Iris pigment epithelial cell (primary cell): ENCODE measurements at regions not wholly inside any gene's neighbourhood (a gene's known extent, or its start where the extent isn't known, plus 50 kb on each side); places are given as distances from the start of the nearest gene placed in this dataset.
A peak's percentile ranks its signal among the peaks of the same experiment; 100 is the strongest.

Experiments used
- DNase-seq: peaks from one replicate; pipeline ENCODE4 v3.0.0-alpha.2; 2011; ENCODE audit warnings: low read depth

DNA sequence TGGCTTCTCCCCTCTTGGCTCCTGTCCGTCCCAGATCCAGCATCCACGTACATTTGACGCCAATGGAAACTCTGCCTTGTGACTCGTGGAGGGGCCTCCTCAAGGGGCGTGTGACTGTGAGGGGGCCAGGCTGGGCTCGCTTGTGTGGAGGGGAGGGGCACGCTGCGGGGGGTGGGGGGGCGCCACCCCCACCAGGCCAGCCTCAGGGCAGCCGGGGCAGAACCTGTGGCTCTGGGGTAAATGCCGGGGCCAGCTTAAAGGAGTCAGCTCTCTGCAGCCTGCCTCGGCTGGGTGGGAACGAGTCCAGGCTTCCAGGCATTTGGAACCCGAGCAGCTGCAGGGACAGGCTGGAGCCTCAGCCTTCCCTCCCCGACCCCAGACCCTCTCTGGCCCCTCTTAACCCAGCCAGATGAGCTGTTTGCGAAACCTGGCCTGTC, 94.1 kb downstream of the SIK1 start:
- peak; percentile 17 for DNase-seq

GRCh38 chr21:43331962-43332828, 94.7 kb downstream of the SIK1 start:
- peak; percentile 97 for DNase-seq

- no peak for DNase-seq
Observed at GRCh38 chr21:43331111-43331961, 95.6 kb downstream of the SIK1 start.

DNA sequence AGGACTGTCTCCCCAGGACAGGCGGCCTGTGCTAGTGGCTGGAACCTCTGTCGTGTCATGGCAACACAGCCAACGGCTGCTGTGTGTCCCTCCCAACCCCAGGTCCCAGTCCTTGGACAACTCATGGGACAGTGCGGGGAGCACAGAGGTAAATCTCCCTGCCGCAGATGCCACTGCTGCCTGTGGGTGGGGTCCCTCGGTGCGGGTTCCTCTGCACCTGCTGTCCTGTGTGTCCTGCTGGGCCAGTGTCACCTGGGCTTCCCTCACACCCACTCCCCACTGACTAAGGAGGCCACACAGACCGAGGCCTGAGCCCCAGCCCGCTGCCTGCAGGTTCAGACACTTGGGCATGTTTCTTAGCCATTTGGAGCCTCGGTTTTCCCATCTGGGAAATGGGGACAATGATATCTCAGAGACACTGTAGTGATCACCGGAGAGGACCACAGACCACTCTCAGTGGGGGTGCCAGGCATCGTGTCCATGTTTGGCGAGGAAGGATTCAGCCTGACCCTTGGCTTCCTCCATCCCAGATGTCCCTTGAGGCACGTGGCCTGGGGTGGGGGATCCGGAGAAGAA, 96.5 kb downstream of the SIK1 start:
- DNase-seq: no peak

- no peak for DNase-seq
Observed at GRCh38 chr21:43329711-43330269, 97.1 kb downstream of the SIK1 start.

DNA sequence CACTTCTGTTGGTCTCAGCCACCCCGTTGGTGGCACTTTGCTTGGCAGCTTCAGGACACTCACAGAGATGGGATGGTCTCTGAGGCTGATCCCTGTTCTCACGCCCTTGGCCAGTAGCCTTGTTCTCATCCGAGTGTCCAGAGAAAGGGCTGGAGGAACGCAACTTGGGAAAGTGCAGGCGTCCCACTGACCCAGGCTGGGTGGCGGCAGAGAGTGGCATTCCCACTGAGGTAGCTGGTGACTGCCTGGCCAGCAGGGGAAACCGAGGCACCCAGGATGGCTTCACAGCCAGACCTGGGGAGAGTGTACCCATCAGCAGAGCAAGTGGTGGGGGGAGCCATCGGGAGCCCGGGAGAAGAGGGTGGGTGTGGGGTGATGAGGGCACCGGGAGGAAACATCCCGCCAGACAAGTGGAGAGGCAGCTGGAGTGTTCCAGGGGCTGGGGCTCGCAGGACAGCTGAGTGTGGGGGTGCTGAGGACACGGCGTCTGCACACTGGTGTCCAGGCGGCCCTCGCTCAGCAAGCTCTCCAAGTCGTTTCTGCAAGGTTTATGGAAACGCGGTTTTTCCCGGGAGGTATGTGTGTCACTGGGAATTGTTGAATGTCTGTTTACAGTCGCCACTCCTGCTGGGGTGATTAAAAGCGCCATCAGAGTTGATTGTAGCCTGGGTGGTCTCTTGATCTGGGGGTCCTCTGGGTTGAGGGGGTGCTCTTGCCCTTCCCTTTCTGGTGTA, 97.8 kb downstream of the SIK1 start:
- no peak for DNase-seq

DNA sequence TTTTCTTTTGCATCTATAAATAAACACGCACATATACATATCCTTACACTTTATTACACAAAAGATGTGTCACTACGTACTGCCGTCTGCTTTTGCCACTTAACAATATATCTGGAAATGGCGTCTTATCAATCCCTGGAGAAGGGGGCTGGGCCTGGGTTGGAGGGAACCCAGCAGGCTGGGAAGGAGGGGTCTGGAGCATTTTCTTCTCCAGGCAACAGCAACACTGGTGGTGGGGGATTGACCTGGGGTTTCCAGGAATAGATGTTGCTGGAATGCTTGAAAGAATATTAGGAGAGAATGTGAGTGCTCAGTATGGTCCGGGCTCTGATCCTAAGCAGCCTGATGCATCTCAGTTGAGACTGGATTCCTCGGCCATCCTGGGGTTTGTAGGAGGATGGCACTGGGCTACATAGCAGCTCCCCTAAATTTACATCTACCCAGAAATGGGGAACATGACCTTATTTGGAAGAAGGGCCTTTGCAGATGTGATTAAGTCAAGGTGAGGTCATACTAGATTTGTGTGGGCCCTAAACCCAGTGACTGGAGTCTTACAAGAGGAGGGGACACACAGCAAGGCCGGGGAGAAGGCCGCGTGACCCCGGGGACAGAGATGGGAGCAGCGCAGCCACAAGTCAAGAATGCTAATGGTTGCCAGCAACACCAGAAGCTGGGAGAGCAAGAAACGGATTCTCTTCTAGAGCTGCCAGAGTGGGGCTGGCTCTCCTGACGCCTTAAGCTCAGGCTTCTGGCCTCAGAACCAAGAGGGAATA, 98.6 kb downstream of the SIK1 start:
- DNase-seq: no peak

- no peak for DNase-seq
Observed at GRCh38 chr21:43325968-43326715, 100.8 kb downstream of the SIK1 start.

- no peak for DNase-seq
Observed at GRCh38 chr21:43325036-43325435, 101.9 kb downstream of the SIK1 start.

DNA sequence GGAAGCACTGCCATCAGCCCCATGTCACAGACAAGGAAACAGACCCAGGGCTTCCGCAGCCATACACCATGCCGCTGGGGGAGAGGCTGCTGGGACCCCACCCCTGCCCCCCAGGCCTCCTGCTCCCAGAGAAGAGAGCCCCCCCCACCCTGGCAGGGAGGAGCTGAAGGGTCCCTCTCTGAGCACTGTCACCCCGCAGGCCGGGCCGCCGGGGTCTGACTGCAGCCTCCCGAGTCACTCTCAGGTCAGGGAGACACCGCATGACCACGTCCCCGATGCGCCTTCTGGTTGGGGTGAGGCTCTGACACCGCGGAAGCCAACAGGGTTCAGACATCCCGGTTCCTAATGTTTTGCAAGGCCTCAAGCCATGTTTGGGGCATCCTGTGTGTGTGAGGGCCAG, 102.3 kb downstream of the SIK1 start:
- DNase-seq: no peak

DNA sequence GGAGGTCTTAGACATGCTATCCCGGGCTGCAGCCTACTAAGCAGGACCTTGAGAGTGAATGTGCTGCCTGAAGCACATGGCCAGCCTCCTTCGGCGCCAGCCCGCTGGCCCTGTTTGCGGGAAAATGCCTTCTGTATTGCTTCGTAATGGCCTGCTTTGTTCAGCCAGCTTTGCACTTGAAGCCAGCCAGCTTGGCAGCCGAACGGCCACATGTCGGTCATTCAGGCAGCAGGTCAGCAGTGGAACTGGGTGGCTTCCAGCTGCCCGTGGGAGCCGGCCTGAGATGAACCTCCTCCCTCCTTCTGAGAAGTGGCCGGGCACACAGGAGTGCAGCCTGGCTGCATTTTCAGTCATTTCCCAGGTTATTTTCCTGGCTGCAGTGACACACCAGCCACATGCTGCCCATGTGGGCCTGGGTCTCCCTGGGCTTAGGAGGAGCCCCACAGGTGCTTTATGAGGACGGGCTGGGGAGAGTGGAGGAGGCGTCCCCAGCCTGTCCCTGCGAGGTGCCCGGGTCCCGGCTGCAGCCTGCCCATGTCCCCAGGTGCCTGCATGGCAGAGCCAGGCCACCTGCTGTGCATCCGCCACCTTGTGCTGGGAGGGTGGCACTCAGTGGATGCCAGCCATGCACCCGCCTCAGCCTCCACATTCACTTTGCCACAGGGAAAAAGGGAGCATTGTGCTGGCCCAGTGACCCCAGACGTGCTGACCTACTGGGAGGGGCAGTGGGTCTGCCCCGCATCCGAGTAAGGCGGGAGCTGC, 103.5 kb downstream of the SIK1 start:
- no peak for DNase-seq

- DNase-seq: peak; percentile 13
Observed at GRCh38 chr21:43322805-43323204, 104.1 kb downstream of the SIK1 start.

- DNase-seq: no peak
Observed at GRCh38 chr21:43322311-43322710, 104.6 kb downstream of the SIK1 start.

- DNase-seq: no peak
Observed at GRCh38 chr21:43321611-43322010, 105.3 kb downstream of the SIK1 start.

GRCh38 chr21:43321111-43321510, 105.8 kb downstream of the SIK1 start:
- DNase-seq: no peak

GRCh38 chr21:43320526-43320925, 106.4 kb downstream of the SIK1 start:
- no peak for DNase-seq

DNA sequence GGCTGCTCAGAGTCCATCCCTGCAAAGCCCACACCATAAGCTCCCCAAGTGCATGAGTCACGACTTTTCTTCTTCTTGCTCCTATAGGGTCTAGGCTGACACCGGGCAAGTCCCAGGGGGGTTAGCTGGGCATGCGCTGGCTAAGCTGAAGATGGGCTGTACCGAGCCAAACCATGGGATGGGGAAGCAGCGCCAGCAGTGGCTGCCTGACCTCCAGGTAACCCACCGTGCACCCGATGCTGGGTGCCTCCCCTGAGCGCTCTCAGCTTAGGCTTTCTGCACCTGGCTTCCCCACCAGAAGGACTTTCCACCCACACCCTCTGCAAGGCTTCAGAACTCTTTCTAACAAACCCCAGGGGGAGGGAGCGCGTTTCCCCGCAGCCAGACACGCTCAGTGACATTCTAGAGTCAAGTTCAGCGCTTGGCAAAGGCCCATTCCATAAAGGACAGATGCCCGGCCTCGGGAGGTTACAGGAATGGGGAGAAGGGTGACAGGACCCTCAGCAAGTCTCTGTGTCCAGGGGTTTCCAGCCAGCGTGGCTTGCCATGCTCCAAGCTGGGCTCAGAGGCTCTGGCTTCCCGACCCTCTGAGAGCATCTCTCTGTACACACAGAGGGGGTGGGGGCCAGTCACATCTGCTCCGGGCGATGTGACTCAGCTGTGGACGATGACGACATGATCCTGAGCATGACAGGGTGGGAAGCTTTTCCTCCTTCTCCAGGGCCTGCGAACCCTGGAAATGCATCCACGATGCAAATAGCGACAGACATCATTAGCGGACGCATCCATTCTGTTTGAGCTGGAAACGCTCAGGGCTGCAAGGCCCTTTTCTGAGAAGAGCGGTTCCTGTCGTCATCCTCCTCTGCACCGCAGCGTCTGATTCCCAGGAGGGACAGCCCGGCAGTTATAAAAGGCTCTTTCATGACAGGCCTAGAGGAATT, 107.8 kb downstream of the SIK1 start:
- peak; percentile 37 for DNase-seq

- DNase-seq: no peak
Observed at GRCh38 chr21:43318368-43318767, 108.6 kb downstream of the SIK1 start.
